WERI-Rb-1 (cell line): ENCODE measurements at regions not wholly inside any gene's neighbourhood (a gene's known extent, or its start where the extent isn't known, plus 50 kb on each side); places are given as distances from the start of the nearest gene placed in this dataset.

Experiments used
- DNase-seq: peaks from one replicate; pipeline ENCODE4 v3.0.0-alpha.2; 2020
- H3K27ac ChIP-seq: fragments of 250-450 bp; sonication (Bioruptor Pico); 2 replicates; pipeline ENCODE4 v1.5.1; 2020; ENCODE audit warnings: mild to moderate bottlenecking, moderate library complexity
- H3K27me3 ChIP-seq: fragments of 250-450 bp; sonication (Bioruptor Pico); 2 replicates; pipeline ENCODE4 v1.5.1; 2021; ENCODE audit warnings: mild to moderate bottlenecking, low read depth, moderate library complexity; ENCODE audit not compliant: insufficient read depth, severe bottlenecking
- H3K36me3 ChIP-seq: fragments of 250-450 bp; sonication (Bioruptor Pico); 2 replicates; pipeline ENCODE4 v1.5.1; 2020; ENCODE audit warnings: mild to moderate bottlenecking, moderate library complexity
- H3K4me3 ChIP-seq: 2 replicates; pipeline ENCODE4 v1.5.1; 2011; ENCODE audit warnings: low read depth, mild to moderate bottlenecking, control low read depth, low read length
- H3K9me3 ChIP-seq: fragments of 250-450 bp; sonication (Bioruptor Pico); 2 replicates; pipeline ENCODE4 v1.5.1; 2021; ENCODE audit warnings: mild to moderate bottlenecking, moderate library complexity; ENCODE audit not compliant: severe bottlenecking
- CTCF ChIP-seq: IDR thresholded peaks from 2 replicates; pipeline ENCODE4 v1.5.1; 2011; ENCODE audit warnings: low read depth, mild to moderate bottlenecking, control low read depth, inconsistent platforms, low read length

GRCh38 chr4:30956916-30957315 lies 236.7 kb downstream of the PCDH7 start:
- no peak overlapping the region for H3K27ac ChIP-seq
- H3K4me3 ChIP-seq: no peak overlapping the region
- no peak for DNase-seq
- H3K9me3 ChIP-seq: no peaks in the 10 kb centered on the region
- TF ChIP-seq CTCF: no peak
- no peaks in the 10 kb centered on the region for H3K36me3 ChIP-seq
- no peaks in the 10 kb centered on the region for H3K27me3 ChIP-seq

- DNase-seq: no peak
- no peaks in the 10 kb centered on the region for H3K9me3 ChIP-seq
- no peak for TF ChIP-seq CTCF
- no peak overlapping the region for H3K4me3 ChIP-seq
- H3K27ac ChIP-seq: no peak overlapping the region
- no peaks in the 10 kb centered on the region for H3K36me3 ChIP-seq
- no peaks in the 10 kb centered on the region for H3K27me3 ChIP-seq
Measured at GRCh38 chr4:30957706-30958105, 237.5 kb downstream of the PCDH7 start.

- Histone ChIP-seq H3K9me3 (no peaks in the 10 kb centered on the region), H3K27ac (no peak overlapping the region), H3K4me3 (no peak overlapping the region), H3K36me3 (no peaks in the 10 kb centered on the region), H3K27me3 (no peaks in the 10 kb centered on the region)
- no peak for TF ChIP-seq CTCF
- no peak for DNase-seq
Measured at GRCh38 chr4:30959781-30960485, 239.8 kb downstream of the PCDH7 start.

GRCh38 chr4:30962939-30963338 lies 242.8 kb downstream of the PCDH7 start:
- no peak for DNase-seq

GRCh38 chr4:30968926-30969325 lies 248.8 kb downstream of the PCDH7 start:
- DNase-seq: no peak
- Histone ChIP-seq H3K27ac (no peak overlapping the region), H3K27me3 (no peaks in the 10 kb centered on the region), H3K9me3 (no peaks in the 10 kb centered on the region), H3K4me3 (no peak overlapping the region), H3K36me3 (no peaks in the 10 kb centered on the region)
- TF ChIP-seq CTCF: no peak

More at GRCh38 chr4:30962939-30963338, 242.8 kb downstream of the PCDH7 start:
- H3K4me3 ChIP-seq: no peak overlapping the region
- TF ChIP-seq CTCF: no peak
- no peaks in the 10 kb centered on the region for H3K27me3 ChIP-seq
- H3K36me3 ChIP-seq: no peaks in the 10 kb centered on the region
- no peaks in the 10 kb centered on the region for H3K9me3 ChIP-seq
- no peak overlapping the region for H3K27ac ChIP-seq

GRCh38 chr4:30972542-30972941 lies 252.4 kb downstream of the PCDH7 start:
- Histone ChIP-seq H3K9me3 (no peaks in the 10 kb centered on the region), H3K27me3 (no peaks in the 10 kb centered on the region), H3K36me3 (no peaks in the 10 kb centered on the region), H3K4me3 (no peak overlapping the region), H3K27ac (no peak overlapping the region)
- no peak for TF ChIP-seq CTCF
- no peak for DNase-seq
